ENCODE measurements at regions not wholly inside any gene's neighbourhood (a gene's known extent, or its start where the extent isn't known, plus 50 kb on each side); places are given as distances from the start of the nearest gene placed in this dataset.

- POLR2A ChIA-PET = no interaction called here
- TF ChIP-seq ZNF645 (tag by site-specific recombination; IDR thresholded peaks at IDR 0.05) = no peak
- no peak for TF ChIP-seq ZBTB21 (tag by site-specific recombination; IDR thresholded peaks at IDR 0.05)
- TF ChIP-seq, protein P1, sequence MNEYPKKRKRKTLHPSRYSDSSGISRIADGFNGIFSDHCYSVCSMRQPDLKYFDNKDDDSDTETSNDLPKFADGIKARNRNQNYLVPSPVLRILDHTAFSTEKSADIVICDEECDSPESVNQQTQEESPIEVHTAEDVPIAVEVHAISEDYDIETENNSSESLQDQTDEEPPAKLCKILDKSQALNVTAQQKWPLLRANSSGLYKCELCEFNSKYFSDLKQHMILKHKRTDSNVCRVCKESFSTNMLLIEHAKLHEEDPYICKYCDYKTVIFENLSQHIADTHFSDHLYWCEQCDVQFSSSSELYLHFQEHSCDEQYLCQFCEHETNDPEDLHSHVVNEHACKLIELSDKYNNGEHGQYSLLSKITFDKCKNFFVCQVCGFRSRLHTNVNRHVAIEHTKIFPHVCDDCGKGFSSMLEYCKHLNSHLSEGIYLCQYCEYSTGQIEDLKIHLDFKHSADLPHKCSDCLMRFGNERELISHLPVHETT (tag by site-specific recombination; IDR thresholded peaks at IDR 0.05) = no peak
- TF ChIP-seq ZNF76 (tag by site-specific recombination; IDR thresholded peaks at IDR 0.05; ENCODE audit: borderline replicate concordance, low read depth) = no peak
- CTCF ChIA-PET = interaction anchor here (0.7 to 1.3 kb wide), 2 partner anchors 9 to 263 kb away, joined by 3 to 5 read pairs; no protein-coding TSS in a partner anchor
These were observed 110.9 kb upstream of the MPPED2 start for GRCh38 chr11:30697032-30697431.

DNA sequence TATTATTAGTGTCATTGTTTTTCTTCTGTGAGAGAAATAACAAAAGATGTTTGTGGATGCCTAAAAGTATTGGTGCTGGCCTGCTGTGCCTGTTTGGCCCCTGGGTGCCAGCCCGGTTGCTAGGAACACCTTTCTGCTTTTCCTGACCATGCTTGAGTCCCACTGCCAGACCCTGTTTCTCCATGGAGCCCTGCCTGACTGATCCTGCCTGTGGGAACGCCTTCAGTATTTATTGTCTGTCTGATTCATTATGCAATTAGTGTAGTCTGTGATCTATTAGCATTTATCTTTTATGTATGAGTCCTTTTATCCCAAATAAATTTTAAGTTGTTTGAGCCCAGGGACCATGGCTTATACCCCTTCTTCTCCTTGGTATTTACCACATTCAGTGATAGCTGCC is 98.6 kb upstream of the MPPED2 start:
- no peak overlapping the region for H3K4me3 ChIP-seq (ENCODE audit: low read depth, low read length)
- no peak overlapping the region for H3K27ac ChIP-seq (ENCODE audit: extremely low read depth, low read depth, low read length)
- ChIA-PET POLR2A (no interaction called here), CTCF (no interaction called here)
- H3K4me1 ChIP-seq (ENCODE audit: control insufficient read depth, insufficient read depth, low read length) = no peaks in the 10 kb centered on the region
- no peaks in the 10 kb centered on the region for H3K36me3 ChIP-seq (ENCODE audit: control insufficient read depth in 2 of 2, insufficient read depth in 1 of 2, low read length in 2 of 2)
- TF ChIP-seq, protein P2, sequence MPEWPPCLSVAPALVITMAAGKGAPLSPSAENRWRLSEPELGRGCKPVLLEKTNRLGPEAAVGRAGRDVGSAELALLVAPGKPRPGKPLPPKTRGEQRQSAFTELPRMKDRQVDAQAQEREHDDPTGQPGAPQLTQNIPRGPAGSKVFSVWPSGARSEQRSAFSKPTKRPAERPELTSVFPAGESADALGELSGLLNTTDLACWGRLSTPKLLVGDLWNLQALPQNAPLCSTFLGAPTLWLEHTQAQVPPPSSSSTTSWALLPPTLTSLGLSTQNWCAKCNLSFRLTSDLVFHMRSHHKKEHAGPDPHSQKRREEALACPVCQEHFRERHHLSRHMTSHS (tag by site-specific recombination; IDR thresholded peaks at IDR 0.05) = no peak
- no peak for TF ChIP-seq ZNF585B (tag by site-specific recombination; IDR thresholded peaks at IDR 0.05)
- TF ChIP-seq ZNF37A (tag by site-specific recombination; IDR thresholded peaks at IDR 0.05) = no peak
- no peak for TF ChIP-seq BCL11B (tag by site-specific recombination; IDR thresholded peaks at IDR 0.05; ENCODE audit: low read depth)
- no peak for TF ChIP-seq ZBTB7A (tag by site-specific recombination; IDR thresholded peaks at IDR 0.05; ENCODE audit: low read depth)
- TF ChIP-seq ZNF2 (tag by site-specific recombination; IDR thresholded peaks at IDR 0.05) = no peak
- TF ChIP-seq ZNF341 (tag by site-specific recombination; IDR thresholded peaks at IDR 0.05; ENCODE audit: low read depth) = no peak
- no peak for TF ChIP-seq ZNF174 (tag by site-specific recombination; IDR thresholded peaks at IDR 0.05)
- no peak for TF ChIP-seq ZNF843 (tag by site-specific recombination; IDR thresholded peaks at IDR 0.05)
- no peak for TF ChIP-seq MYNN (tag by site-specific recombination; IDR thresholded peaks at IDR 0.05; ENCODE audit: borderline replicate concordance)
- no peak for TF ChIP-seq ZBTB6 (tag by site-specific recombination; IDR thresholded peaks at IDR 0.05)
- TF ChIP-seq ZNF677 (tag by site-specific recombination; IDR thresholded peaks at IDR 0.05) = no peak
- no peak for TF ChIP-seq ZNF214 (tag by site-specific recombination; IDR thresholded peaks at IDR 0.05; ENCODE audit: borderline replicate concordance)
- no peak for TF ChIP-seq ZBTB8A (tag by site-specific recombination; IDR thresholded peaks at IDR 0.05)
- TF ChIP-seq ZNF561 (tag by site-specific recombination; IDR thresholded peaks at IDR 0.05; ENCODE audit: borderline replicate concordance) = no peak
- no peak for TF ChIP-seq IKZF3 (tag by site-specific recombination; IDR thresholded peaks at IDR 0.05)
- TF ChIP-seq ZNF324 (tag by site-specific recombination; IDR thresholded peaks at IDR 0.05) = no peak
- TF ChIP-seq ZNF175 (tag by site-specific recombination; IDR thresholded peaks at IDR 0.05) = no peak
- no peaks in the 10 kb centered on the region for H3K9me3 ChIP-seq (ENCODE audit: control insufficient read depth, insufficient read depth, low read depth, low read length)

More at GRCh38 chr11:30697032-30697431, 110.9 kb upstream of the MPPED2 start:
- Histone ChIP-seq H3K27ac (ENCODE audit: extremely low read depth, low read depth, low read length) (no peak overlapping the region), H3K9me3 (ENCODE audit: control insufficient read depth, insufficient read depth, low read depth, low read length) (no peaks in the 10 kb centered on the region), H3K4me1 (ENCODE audit: control insufficient read depth, insufficient read depth, low read length) (no peaks in the 10 kb centered on the region), H3K4me3 (ENCODE audit: low read depth, low read length) (no peak overlapping the region), H3K36me3 (ENCODE audit: control insufficient read depth in 2 of 2, insufficient read depth in 1 of 2, low read length in 2 of 2) (no peaks in the 10 kb centered on the region)

Data from HEK293 (cell line).